Nephron (organoid): ENCODE measurements at regions not wholly inside any gene's neighbourhood (a gene's known extent, or its start where the extent isn't known, plus 50 kb on each side); places are given as distances from the start of the nearest gene placed in this dataset.

ENCODE experiments used
- H3K27ac Mint-ChIP-seq, 3 experiments: 2 replicates each; pipeline ENCODE4 v1.8.0; 2020; ENCODE audit warnings: mixed read lengths in 3 of 3, mild to moderate bottlenecking in 2 of 3, moderate library complexity in 1 of 3
- H3K27me3 Mint-ChIP-seq: 2 replicates; pipeline ENCODE4 v1.8.0; 2021; ENCODE audit warnings: low read depth, mild to moderate bottlenecking, moderate library complexity, mixed read lengths
- H3K36me3 Mint-ChIP-seq: 2 replicates; pipeline ENCODE4 v1.8.0; 2020; ENCODE audit warnings: low read depth, mixed read lengths
- H3K4me1 Mint-ChIP-seq: 2 replicates; pipeline ENCODE4 v1.8.0; 2020; ENCODE audit warnings: mixed read lengths
- H3K4me3 Mint-ChIP-seq, 3 experiments: 2 replicates each; pipeline ENCODE4 v1.8.0; 2020; ENCODE audit warnings: mild to moderate bottlenecking in 3 of 3, mixed read lengths in 3 of 3, moderate library complexity in 2 of 3
- H3K9me3 Mint-ChIP-seq: 2 replicates; pipeline ENCODE4 v1.8.0; 2020; ENCODE audit warnings: mixed read lengths
- TF ChIP-seq, protein P1 (sequence below), 3 experiments: fragments of 200-600 bp; sonication (generic); IDR thresholded peaks; one replicate each; pipeline ENCODE4 v1.5.0; 2021; ENCODE audit warnings: antibody characterized with exemption in 3 of 3; ENCODE audit not compliant: unreplicated experiment in 3 of 3

DNA sequence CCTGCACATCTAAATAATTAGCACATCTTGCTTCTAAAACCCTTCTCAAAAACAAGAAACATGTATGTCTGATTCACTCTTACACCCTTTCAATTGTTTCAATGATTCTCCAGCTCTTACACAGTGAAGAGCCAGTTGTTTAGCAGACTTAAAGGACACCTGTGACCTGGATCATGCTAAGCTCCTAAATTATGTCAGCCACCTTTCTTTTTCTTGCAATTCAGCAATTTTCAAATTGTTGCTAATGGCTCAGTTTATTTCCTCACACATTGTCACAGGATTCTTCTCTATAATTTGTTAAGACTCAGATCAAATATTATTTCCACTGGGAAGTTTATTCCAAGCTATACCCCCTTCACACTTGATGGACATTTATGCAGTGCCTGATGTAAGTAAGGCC lies 413.2 kb downstream of the PLA2G4A start:
- H3K4me1 Mint-ChIP-seq: peaks cover 12% of the 10 kb centered on the region
- TF ChIP-seq, protein P1, sequence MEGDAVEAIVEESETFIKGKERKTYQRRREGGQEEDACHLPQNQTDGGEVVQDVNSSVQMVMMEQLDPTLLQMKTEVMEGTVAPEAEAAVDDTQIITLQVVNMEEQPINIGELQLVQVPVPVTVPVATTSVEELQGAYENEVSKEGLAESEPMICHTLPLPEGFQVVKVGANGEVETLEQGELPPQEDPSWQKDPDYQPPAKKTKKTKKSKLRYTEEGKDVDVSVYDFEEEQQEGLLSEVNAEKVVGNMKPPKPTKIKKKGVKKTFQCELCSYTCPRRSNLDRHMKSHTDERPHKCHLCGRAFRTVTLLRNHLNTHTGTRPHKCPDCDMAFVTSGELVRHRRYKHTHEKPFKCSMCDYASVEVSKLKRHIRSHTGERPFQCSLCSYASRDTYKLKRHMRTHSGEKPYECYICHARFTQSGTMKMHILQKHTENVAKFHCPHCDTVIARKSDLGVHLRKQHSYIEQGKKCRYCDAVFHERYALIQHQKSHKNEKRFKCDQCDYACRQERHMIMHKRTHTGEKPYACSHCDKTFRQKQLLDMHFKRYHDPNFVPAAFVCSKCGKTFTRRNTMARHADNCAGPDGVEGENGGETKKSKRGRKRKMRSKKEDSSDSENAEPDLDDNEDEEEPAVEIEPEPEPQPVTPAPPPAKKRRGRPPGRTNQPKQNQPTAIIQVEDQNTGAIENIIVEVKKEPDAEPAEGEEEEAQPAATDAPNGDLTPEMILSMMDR (IDR thresholded peaks at IDR 0.05; ENCODE audit: unreplicated experiment in 3 of 3): no peak

DNA sequence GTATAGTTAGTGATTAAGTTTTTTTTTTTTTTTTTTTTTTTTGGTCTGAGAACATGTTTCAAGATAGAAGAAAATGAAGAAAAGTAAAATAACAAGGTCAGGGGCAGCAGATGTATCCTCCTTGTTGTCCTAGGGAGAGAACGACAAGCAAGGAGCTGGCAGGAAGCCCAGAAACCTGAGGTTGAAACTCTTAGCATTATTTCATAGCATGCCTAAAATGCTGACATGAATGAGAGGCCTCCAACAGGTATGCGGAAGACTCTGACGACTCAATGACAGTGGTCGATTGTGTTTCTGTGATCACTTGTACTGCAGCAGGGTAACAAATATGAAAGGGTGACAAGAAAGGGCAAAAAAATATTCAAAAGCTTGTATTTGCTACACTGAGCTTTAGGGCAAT lies 415.9 kb downstream of the PLA2G4A start:
- no peak overlapping the region for H3K4me3 Mint-ChIP-seq
- peak overlapping the region in 2 of 3 experiments; percentile 54 to 63 for H3K27ac Mint-ChIP-seq
- H3K27me3 Mint-ChIP-seq: peaks cover 4% of the 10 kb centered on the region
- H3K9me3 Mint-ChIP-seq: peaks cover 7% of the 10 kb centered on the region
- peaks cover 7% of the 10 kb centered on the region for H3K4me1 Mint-ChIP-seq
- no peaks in the 10 kb centered on the region for H3K36me3 Mint-ChIP-seq
- TF ChIP-seq, protein P1 (IDR thresholded peaks at IDR 0.05; ENCODE audit: unreplicated experiment in 3 of 3): no peak

More for the DNA sequence above, 413.2 kb downstream of the PLA2G4A start:
- H3K27ac Mint-ChIP-seq: no peak overlapping the region
- H3K9me3 Mint-ChIP-seq: peaks cover 5% of the 10 kb centered on the region
- peaks cover 8% of the 10 kb centered on the region for H3K27me3 Mint-ChIP-seq
- H3K36me3 Mint-ChIP-seq: no peaks in the 10 kb centered on the region
- no peak overlapping the region for H3K4me3 Mint-ChIP-seq

DNA sequence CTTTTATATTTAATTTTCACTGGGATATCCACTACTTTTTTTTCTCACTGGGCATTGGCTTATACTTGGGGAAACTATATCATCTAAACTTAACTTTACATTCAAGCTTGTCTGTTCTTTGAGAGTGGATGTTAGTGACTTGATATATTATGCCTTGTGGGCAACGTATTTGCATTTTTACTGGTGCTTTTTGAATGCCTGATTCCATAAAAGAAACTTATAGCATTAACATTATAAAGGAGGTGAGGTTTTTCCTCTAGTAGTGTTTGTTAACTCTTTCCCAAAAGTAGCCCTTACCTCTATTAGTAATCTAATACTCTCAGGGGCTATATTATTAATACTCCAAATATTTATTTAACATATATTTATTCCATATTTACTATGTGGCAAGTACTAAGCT lies 416.5 kb downstream of the PLA2G4A start:
- peaks cover 4% of the 10 kb centered on the region for H3K27me3 Mint-ChIP-seq
- peak overlapping the region in 2 of 3 experiments; percentile 54 to 63 for H3K27ac Mint-ChIP-seq
- peaks cover 7% of the 10 kb centered on the region for H3K4me1 Mint-ChIP-seq
- TF ChIP-seq, protein P1 (IDR thresholded peaks at IDR 0.05; ENCODE audit: unreplicated experiment in 3 of 3): no peak
- no peaks in the 10 kb centered on the region for H3K36me3 Mint-ChIP-seq
- H3K9me3 Mint-ChIP-seq: peaks cover 7% of the 10 kb centered on the region
- no peak overlapping the region for H3K4me3 Mint-ChIP-seq

DNA sequence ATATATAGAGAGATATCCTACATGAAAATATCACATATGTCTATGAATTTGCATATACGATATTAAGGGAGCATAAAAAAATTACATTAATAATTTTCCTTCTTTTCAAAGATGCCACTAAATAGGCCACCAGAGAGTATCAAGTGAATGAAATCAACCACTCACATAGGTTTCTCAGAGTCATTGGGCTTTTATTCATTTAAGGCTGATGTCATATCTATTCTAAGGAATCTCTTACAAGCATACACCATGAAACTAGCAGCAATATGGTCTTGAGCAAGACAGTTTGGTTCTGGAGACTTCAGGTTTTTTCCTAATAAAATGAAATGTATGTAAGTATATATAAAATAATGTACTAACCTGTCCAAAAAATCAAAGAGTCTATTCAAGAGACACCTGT lies 420.4 kb downstream of the PLA2G4A start:
- Mint-ChIP-seq H3K9me3 (peaks cover 7% of the 10 kb centered on the region), H3K27me3 (no peaks in the 10 kb centered on the region), H3K27ac (no peak overlapping the region), H3K36me3 (no peaks in the 10 kb centered on the region), H3K4me1 (peaks cover 7% of the 10 kb centered on the region), H3K4me3 (no peak overlapping the region)
- TF ChIP-seq, protein P1 (IDR thresholded peaks at IDR 0.05; ENCODE audit: unreplicated experiment in 3 of 3): no peak

DNA sequence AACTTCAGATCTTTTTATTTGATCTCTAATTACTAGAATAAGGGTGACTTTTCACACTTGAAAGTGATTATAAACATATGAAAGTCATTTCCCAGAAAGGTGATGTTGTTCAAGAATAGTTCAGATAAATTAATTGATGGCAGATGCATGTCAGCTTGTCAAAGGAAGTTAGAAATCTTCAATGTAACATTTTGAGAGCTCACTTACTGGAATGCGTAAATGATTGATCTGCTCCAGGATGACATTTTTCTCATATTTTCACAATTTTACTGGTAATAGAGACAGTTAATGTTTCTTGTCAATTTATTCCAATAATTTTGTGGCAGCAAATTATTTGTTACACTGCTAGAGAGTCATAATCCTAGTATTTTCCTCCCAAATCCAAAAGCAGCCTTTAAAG lies 424.2 kb downstream of the PLA2G4A start:
- no peaks in the 10 kb centered on the region for H3K9me3 Mint-ChIP-seq
- TF ChIP-seq, protein P1 (IDR thresholded peaks at IDR 0.05; ENCODE audit: unreplicated experiment in 3 of 3): no peak
- H3K4me1 Mint-ChIP-seq: no peaks in the 10 kb centered on the region
- no peaks in the 10 kb centered on the region for H3K36me3 Mint-ChIP-seq
- no peak overlapping the region for H3K4me3 Mint-ChIP-seq
- H3K27me3 Mint-ChIP-seq: no peaks in the 10 kb centered on the region
- H3K27ac Mint-ChIP-seq: no peak overlapping the region

DNA sequence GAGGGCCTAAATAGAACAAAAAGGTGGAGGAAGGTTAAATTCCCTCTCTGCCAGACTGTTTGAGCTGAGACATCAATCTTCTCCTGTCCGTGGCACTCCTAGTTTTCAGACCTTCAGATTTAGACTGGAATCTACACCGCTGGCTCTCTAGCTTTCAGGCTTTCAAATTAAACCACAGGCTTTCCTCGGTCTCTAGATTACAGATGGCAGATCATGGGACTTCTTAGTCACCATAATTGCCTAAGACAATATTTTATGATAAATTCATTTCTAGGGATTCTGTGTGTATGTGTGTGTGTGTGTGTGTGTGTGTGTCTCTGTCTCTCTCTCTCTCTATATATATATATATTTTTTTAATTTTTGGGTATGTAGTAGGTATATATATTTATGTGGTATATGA lies 428.7 kb downstream of the PLA2G4A start:
- Mint-ChIP-seq H3K4me1 (peaks cover 6% of the 10 kb centered on the region), H3K36me3 (no peaks in the 10 kb centered on the region), H3K27me3 (no peaks in the 10 kb centered on the region), H3K27ac (no peak overlapping the region), H3K9me3 (no peaks in the 10 kb centered on the region), H3K4me3 (no peak overlapping the region)
- TF ChIP-seq, protein P1 (IDR thresholded peaks at IDR 0.05; ENCODE audit: unreplicated experiment in 3 of 3): no peak
